Inflammatory macrophage treated with lipopolysaccharide for 4 hours (primary cell): ENCODE measurements at regions not wholly inside any gene's neighbourhood (a gene's known extent, or its start where the extent isn't known, plus 50 kb on each side); places are given as distances from the start of the nearest gene placed in this dataset.

Experiments used
- DNase-seq: peaks from one replicate; pipeline ENCODE4 v3.0.0-alpha.2; 2020

- no peak for DNase-seq
These were observed 523.1 kb upstream of the ZNF462 start for GRCh38 chr9:106339882-106340281.

- DNase-seq, result no peak
These were observed 512.2 kb upstream of the ZNF462 start for GRCh38 chr9:106350777-106351176.

DNA sequence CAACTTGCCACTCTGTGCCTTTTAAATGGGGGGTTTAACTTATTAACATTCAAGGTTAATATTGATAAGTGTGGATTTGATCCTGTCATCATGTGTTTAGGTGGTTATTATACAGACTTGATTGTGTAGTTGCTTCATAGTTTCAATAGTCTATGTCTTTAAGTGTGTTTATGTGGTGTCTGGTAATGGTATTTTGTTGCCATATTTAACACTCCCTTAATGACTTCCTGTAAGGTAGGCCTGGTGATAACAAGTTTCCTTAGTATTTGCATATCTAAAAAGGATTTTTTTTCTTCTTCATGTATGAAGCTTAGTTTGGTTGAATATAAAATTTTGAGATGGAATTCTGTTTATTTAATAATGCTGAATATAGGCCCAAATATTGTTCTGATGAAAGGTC, 506.0 kb upstream of the ZNF462 start:
- no peak for DNase-seq

DNA sequence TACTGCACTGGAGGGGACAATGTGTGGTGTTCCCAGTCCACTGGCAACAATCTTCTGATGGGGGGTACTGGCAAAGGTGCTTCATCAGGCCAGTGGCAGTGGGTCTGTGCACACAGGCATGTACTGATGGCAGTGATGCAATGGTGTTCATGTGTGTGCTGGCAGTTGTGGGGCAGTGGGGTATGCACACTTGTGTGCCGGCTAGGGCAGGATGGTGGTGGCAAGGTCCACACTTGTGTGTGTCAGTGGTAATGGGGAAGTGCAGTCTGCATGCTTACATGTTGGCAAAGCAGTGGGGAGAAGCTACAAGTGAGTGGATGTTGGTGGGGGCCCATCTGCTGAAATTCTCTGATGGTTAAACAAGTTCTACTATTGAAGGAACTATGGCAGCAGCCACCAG, 504.6 kb upstream of the ZNF462 start:
- DNase-seq, result no peak

DNA sequence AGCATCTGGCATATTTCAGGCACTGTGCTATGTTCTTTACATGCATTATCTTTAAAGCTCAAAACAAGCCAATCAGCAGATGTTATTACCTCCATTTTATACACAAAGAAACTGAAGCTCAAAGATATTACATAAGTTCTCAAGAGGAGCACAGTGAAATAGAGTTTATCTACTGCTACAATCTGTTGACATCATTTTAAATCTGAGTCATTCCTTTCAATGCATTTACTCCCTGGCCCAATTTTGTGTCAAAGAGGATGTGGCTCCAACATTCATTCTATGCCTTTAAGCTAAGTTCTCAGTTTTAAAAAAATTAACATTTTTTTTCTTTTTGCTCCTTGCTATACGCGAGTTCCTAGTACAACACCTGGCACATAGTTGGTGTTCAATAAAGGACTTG, 486.3 kb upstream of the ZNF462 start:
- no peak for DNase-seq

DNA sequence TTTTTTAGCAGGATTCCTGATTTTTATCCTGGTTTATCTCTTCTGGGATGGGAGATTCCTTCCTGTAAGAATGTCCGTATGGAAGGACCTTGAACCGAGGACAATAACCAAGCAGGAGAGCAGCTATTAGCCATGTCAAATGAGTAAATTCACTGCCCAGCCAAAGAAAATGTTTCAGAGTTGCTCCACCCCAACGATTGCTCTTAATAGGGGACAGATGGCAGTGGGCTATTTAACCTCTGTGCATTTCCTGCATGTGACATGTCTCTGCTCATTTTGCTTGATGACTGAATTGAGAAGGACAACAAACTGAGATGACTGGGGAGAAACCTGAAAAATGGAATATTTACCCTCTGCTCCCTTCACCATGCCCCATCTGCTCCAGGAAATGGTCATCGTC, 479.9 kb upstream of the ZNF462 start:
- DNase-seq, result no peak

GRCh38 chr9:106387965-106388364, 475.0 kb upstream of the ZNF462 start:
- no peak for DNase-seq

GRCh38 chr9:106393226-106393625, 469.7 kb upstream of the ZNF462 start:
- no peak for DNase-seq

DNA sequence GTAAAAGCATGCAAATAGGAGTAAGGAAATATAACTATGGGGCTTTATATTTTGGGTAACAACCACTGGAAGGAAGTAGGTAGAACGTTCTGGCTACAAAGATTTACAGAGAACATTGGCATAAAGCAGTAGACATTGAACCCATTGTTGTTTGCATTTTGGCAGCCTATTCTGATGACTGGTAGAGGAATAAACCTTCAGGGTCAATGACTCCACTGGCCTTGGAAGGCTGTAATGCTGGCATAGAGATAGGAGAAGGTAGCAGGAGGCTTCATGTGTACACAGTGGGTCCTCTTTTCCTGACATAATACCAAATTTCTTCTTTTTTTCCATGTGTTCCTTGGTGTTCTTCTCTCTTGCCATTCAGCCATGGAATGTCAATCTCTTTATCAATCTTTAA, 462.8 kb upstream of the ZNF462 start:
- no peak for DNase-seq

- no peak for DNase-seq
These were observed 462.0 kb upstream of the ZNF462 start for GRCh38 chr9:106400950-106401349.

GRCh38 chr9:106403081-106403480, 459.9 kb upstream of the ZNF462 start:
- no peak for DNase-seq

DNA sequence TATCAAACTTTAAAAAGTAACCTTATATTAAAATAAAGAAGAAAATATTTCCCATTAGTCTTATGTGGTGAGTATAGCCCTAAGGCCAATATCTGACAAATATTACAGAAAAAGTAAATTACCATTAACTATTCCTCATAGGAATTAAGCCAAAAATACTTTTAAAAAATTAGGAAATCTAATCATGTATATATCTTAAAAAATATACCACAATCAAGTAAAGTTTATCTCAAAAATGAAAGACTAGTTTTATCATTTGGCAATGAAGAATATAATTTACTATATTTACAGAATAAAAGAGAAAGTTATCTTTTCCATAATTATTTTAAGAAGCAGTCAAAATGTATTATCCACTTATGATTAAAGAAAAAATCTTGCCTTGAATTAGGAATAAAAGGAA, 458.8 kb upstream of the ZNF462 start:
- DNase-seq, result no peak

GRCh38 chr9:106405871-106406435, 457.0 kb upstream of the ZNF462 start:
- no peak for DNase-seq

DNA sequence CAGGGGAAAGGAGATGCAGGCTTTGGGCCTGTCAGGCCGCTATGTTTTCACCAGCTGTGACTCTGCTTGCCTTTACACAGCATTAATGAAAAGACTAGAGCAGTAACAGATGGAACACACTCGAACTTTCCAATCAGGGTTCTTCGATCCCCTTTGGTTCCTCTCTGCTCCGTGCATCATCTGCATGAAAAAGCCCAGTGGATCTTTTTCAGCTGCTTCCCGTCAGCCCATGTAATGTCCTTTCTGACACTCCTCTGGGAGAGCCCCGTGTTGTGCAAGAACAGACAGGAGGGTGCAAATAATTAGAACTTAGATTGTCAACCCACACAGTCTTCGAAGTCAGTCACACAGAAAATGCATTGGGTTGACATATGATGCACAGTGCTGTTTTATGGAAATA, 448.9 kb upstream of the ZNF462 start:
- DNase-seq, result no peak

DNA sequence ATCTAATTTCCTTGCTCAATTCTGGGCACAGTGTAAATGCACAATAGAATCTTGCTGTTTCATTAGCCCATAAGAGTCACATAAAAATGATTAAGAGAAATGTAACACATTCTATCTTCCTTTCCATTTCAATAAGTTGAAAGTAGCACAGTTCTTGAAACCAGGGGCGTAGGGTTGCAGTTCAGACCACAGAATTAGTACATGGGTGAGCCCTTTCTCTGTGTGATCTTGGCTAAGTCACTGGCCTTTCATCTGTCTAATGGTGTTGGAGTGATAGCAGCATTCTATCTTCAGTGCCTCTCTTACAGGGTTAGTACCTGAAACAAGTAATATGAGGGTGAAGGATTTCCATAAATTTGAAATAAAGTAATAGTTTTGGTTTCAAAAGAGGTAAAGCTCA, 445.3 kb upstream of the ZNF462 start:
- DNase-seq, result no peak

DNA sequence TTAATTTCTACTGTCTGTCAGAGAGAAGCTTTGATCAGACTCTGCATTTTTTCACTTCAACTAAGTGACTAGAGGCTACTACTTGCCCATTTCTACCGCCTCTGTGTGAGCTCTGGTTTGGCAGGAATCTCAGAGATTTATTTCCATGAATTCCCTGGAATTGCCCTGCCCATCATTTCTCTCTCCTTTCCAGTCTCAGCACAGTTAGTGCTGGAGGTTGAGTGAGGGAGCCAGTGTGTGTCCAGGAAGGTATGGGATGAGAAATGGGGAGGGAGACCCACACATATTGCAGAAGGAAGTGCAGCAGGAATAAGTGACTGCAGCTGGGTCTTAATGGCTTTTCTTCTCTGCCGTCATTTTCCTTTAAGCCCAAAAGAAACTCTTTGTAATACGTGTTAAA, 443.1 kb upstream of the ZNF462 start:
- no peak for DNase-seq

- DNase-seq, result no peak
These were observed 442.4 kb upstream of the ZNF462 start for GRCh38 chr9:106420511-106420944.

- DNase-seq, result no peak
These were observed 441.2 kb upstream of the ZNF462 start for GRCh38 chr9:106421772-106422171.

DNA sequence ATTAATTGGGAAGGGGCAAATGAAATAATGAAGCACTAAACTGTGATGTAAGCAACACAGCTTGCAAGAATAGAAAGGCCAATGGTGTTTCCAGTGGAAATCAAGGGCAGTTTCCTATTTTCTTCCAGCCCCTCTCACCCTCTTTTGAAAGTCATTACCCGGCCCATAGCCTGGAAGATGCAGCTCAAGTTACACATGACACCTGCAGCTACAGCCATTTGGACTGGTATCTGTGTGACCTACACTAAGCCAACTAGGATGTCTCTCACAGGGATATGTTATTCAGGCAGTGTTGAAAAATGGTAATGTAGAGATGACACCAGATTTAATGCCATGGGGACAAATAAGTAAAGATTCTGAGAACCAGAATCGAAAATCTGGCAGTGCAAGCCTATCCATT, 439.4 kb upstream of the ZNF462 start:
- no peak for DNase-seq

DNA sequence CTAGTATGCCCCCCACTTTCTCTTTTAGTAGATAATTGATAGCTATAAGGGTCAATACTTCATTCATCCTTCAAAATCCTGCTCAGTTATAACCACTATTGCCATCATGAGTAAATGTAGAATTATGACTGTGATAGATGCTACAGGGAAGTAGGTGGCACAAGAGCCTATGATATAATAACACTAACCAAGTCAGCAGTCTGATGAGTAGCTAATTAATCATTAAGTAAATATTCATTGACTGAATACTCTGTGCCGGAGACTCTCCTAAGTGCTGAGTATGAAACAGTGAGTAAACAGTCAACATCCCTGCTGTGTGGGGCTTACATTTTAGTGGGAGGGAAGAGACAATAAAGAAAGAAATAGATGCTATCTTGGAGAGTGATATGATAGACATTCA, 430.3 kb upstream of the ZNF462 start:
- no peak for DNase-seq

DNA sequence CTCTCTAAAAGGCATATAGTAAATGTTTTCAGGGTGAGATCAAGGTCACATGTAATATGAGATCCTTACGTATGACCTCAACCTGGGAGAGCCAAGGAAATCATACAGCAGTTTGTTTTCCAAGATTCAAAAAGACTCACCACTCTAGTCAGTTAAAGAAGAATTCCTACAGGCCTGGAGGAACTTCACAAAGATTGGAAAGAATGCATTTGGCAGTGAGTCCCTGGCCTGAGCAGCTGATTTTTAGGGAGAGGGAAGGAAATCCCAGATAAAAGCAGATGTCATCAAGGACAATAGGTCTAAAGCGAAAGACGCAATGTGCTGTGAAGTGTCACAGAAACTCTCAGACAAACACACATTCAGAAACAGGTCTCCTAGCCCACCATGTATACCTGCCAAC, 424.0 kb upstream of the ZNF462 start:
- DNase-seq, result no peak

GRCh38 chr9:106441283-106441682, 421.7 kb upstream of the ZNF462 start:
- no peak for DNase-seq

- no peak for DNase-seq
These were observed 419.4 kb upstream of the ZNF462 start for GRCh38 chr9:106443520-106443919.

DNA sequence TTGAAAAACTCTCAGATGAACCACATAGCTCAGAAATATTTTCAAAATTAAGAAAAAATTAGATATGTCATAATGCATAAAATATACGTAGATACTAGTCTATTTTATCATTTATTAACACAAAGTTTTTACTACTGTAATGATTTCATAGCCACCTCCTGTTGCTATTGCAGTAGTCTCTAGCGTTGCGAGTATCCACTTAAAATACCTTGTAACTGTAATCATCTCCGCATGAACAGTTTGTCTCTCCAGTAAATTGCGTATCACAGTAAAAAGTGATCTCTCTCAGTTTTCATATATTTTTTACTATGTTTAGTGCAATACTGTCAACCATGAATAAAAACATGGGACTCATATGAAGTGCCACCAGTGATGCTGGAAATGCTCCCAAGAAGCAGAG, 417.9 kb upstream of the ZNF462 start:
- no peak for DNase-seq

- no peak for DNase-seq
These were observed 413.5 kb upstream of the ZNF462 start for GRCh38 chr9:106449336-106449927.
